H1 (cell line): ENCODE measurements at regions not wholly inside any gene's neighbourhood (a gene's known extent, or its start where the extent isn't known, plus 50 kb on each side); places are given as distances from the start of the nearest gene placed in this dataset.
A peak's percentile ranks its signal among the peaks of the same experiment; 100 is the strongest.

Source experiments
- CTCF ChIA-PET: fragments of 300-600 bp; sonication (Branson Sonifier 250); formaldehyde crosslinking; loops from one replicate; lab custom pipeline; 2021; ENCODE audit not compliant: partially characterized antibody; lab: Charles Lee
- POLR2A ChIA-PET: fragments of 300-600 bp; sonication (Branson Sonifier 250); formaldehyde crosslinking; loops from one replicate; lab custom pipeline; 2021; ENCODE audit warnings: inconsistent platforms; ENCODE audit not compliant: partially characterized antibody; lab: Charles Lee
- DNase-seq, 2 experiments: peaks; one replicate each; pipeline versions ENCODE4 v3.0.0 to v3.0.0-alpha.2; 2010 to 2022; ENCODE audit warnings: low spot score in 2 of 2, low read depth in 1 of 2, mixed read lengths in 1 of 2
- FAIRE-seq: peaks from 2 replicates; lab custom pipeline; 2011; peaks lifted over from hg19 to GRCh38; lab: Jason Lieb, UNC
- H2AFZ ChIP-seq: 2 replicates; pipeline ENCODE4 v1.8.1; 2012; ENCODE audit warnings: low read length, inconsistent platforms
- H2AK5ac ChIP-seq: 2 replicates; pipeline ENCODE4 v1.6.1; 2013; ENCODE audit warnings: low read depth, low read length
- H2BK120ac ChIP-seq: replicated peaks from 2 replicates; pipeline ENCODE3; 2013; ENCODE audit warnings: low read depth, low read length, inconsistent platforms
- H2BK12ac ChIP-seq: 2 replicates; pipeline ENCODE4 v1.6.1; 2013; ENCODE audit warnings: low read depth, low read length
- H2BK15ac ChIP-seq: 2 replicates; pipeline ENCODE4 v1.6.1; 2013; ENCODE audit warnings: low read length
- H2BK20ac ChIP-seq: 2 replicates; pipeline ENCODE4 v1.6.1; 2013; ENCODE audit warnings: low read length
- H2BK5ac ChIP-seq: 2 replicates; pipeline ENCODE4 v1.6.1; 2013; ENCODE audit warnings: low read depth, low read length
- H3K14ac ChIP-seq: 2 replicates; pipeline ENCODE4 v1.6.1; 2013; ENCODE audit warnings: inconsistent platforms; ENCODE audit not compliant: insufficient read length
- H3K18ac ChIP-seq: 2 replicates; pipeline ENCODE4 v1.6.1; 2013; ENCODE audit warnings: low read length; ENCODE audit errors: extremely low read depth
- H3K23ac ChIP-seq: 2 replicates; pipeline ENCODE4 v1.6.1; 2013; ENCODE audit warnings: inconsistent platforms; ENCODE audit not compliant: insufficient read length
- H3K23me2 ChIP-seq: 2 replicates; pipeline ENCODE4 v1.6.1; 2013; ENCODE audit warnings: low read depth, low read length
- H3K27ac ChIP-seq: 2 replicates; pipeline ENCODE4 v1.6.1; 2011; ENCODE audit warnings: low read depth, low read length, inconsistent platforms
- H3K27me3 ChIP-seq, 4 experiments: replicated peaks in 1 of 4; 1 replicate in 1 of 4; 2 replicates in 3 of 4; pipeline versions ENCODE4 v1.6.1 to v1.8.1; 2011 to 2013; ENCODE audit warnings: low read length in 3 of 4, mild to moderate bottlenecking in 3 of 4, inconsistent platforms in 2 of 4, mixed read lengths in 2 of 4, moderate library complexity in 1 of 4; ENCODE audit not compliant: control insufficient read depth in 3 of 4, insufficient read depth in 3 of 4; ENCODE audit errors: extremely low read depth in 1 of 4
- H3K36me3 ChIP-seq, 4 experiments: 2 replicates each; pipeline versions ENCODE4 v1.6.1 to v1.8.1; 2011 to 2013; ENCODE audit warnings: mild to moderate bottlenecking in 4 of 4, low read length in 3 of 4, moderate library complexity in 2 of 4, control low read depth in 1 of 4, inconsistent platforms in 1 of 4; ENCODE audit not compliant: insufficient read depth in 4 of 4, control insufficient read depth in 2 of 4
- H3K4ac ChIP-seq: replicated peaks from 2 replicates; pipeline ENCODE3; 2013; ENCODE audit warnings: low read length, low read depth, mixed read lengths, inconsistent platforms; ENCODE audit not compliant: insufficient read length
- H3K4me1 ChIP-seq, 4 experiments: replicated peaks in 1 of 4; 1 replicate in 1 of 4; 2 replicates in 3 of 4; pipeline versions ENCODE4 v1.6.1 to v1.8.1; 2011 to 2013; ENCODE audit warnings: low read length in 3 of 4, inconsistent platforms in 2 of 4, mixed read lengths in 1 of 4; ENCODE audit not compliant: insufficient read depth in 4 of 4, control insufficient read depth in 3 of 4
- H3K4me2 ChIP-seq, 2 experiments: 2 replicates each; pipeline versions ENCODE4 v1.6.1 to v1.8.1; 2011 to 2013; ENCODE audit warnings: low read depth in 2 of 2, low read length in 2 of 2, control low read depth in 1 of 2, inconsistent platforms in 1 of 2, mild to moderate bottlenecking in 1 of 2; ENCODE audit not compliant: insufficient read depth in 1 of 2
- H3K4me3 ChIP-seq, 4 experiments: fragments of 200-600, 300-600 bp in 1 of 4; sonication (generic), shearing (Covaris generic), sonication (Bioruptor Twin) in 1 of 4; 2 replicates each; pipeline versions ENCODE4 v1.5.1 to v1.8.1; 2011 to 2016; ENCODE audit warnings: low read length in 4 of 4, low read depth in 3 of 4, control low read depth in 2 of 4, inconsistent platforms in 2 of 4, mild to moderate bottlenecking in 2 of 4, mixed read lengths in 1 of 4, moderate library complexity in 1 of 4; ENCODE audit not compliant: insufficient read depth in 2 of 4; ENCODE audit errors: extremely low read depth in 1 of 4
- H3K56ac ChIP-seq: replicated peaks from 2 replicates; pipeline ENCODE3; 2013; ENCODE audit warnings: low read depth, mild to moderate bottlenecking, mixed read lengths, low read length, inconsistent platforms; ENCODE audit not compliant: insufficient read length
- H3K79me1 ChIP-seq: 2 replicates; pipeline ENCODE4 v1.6.1; 2013; ENCODE audit warnings: low read depth, low read length, control low read depth
- H3K79me2 ChIP-seq, 2 experiments: 2 replicates each; pipeline versions ENCODE4 v1.6.1 to v1.8.1; 2012 to 2013; ENCODE audit warnings: low read length in 2 of 2, mild to moderate bottlenecking in 2 of 2, inconsistent platforms in 1 of 2; ENCODE audit not compliant: insufficient read depth in 2 of 2, control insufficient read depth in 1 of 2
- H3K9ac ChIP-seq, 4 experiments: replicated peaks in 1 of 4; 1 replicate in 1 of 4; 2 replicates in 3 of 4; pipeline versions ENCODE4 v1.6.1 to v1.8.1; 2011 to 2013; ENCODE audit warnings: low read depth in 3 of 4, low read length in 3 of 4, control low read depth in 2 of 4, mild to moderate bottlenecking in 2 of 4, moderate library complexity in 2 of 4, inconsistent platforms in 1 of 4; ENCODE audit errors: extremely low read depth in 1 of 4
- H3K9me3 ChIP-seq, 2 experiments: 2 replicates each; pipeline versions ENCODE4 v1.6.1 to v1.8.1; 2012 to 2013; ENCODE audit warnings: mild to moderate bottlenecking in 2 of 2, moderate library complexity in 2 of 2, control low read depth in 1 of 2, inconsistent platforms in 1 of 2, low read depth in 1 of 2, low read length in 1 of 2, mixed read lengths in 1 of 2; ENCODE audit not compliant: insufficient read depth in 2 of 2
- H4K20me1 ChIP-seq, 2 experiments: replicated peaks in 1 of 2; 2 replicates each; pipeline versions ENCODE3 to v1.8.1; 2011 to 2013; ENCODE audit warnings: inconsistent platforms in 2 of 2, low read length in 2 of 2, mild to moderate bottlenecking in 1 of 2; ENCODE audit not compliant: insufficient read depth in 2 of 2, control insufficient read depth in 1 of 2
- H4K5ac ChIP-seq: 2 replicates; pipeline ENCODE4 v1.6.1; 2013; ENCODE audit warnings: low read length, low read depth, mixed read lengths, inconsistent platforms; ENCODE audit not compliant: insufficient read length
- H4K8ac ChIP-seq: 2 replicates; pipeline ENCODE4 v1.8.0; 2013; ENCODE audit warnings: mild to moderate bottlenecking, moderate library complexity, low read length, inconsistent platforms; ENCODE audit not compliant: insufficient read depth; ENCODE audit errors: extremely low read depth
- H4K91ac ChIP-seq: replicated peaks from 2 replicates; pipeline ENCODE3; 2013; ENCODE audit warnings: low read length, mixed read lengths, inconsistent platforms; ENCODE audit not compliant: insufficient read length
- CREB1 ChIP-seq: IDR thresholded peaks from 2 replicates; pipeline ENCODE4 v1.6.1; 2012; ENCODE audit warnings: inconsistent platforms
- CTBP2 ChIP-seq: IDR thresholded peaks from 2 replicates; pipeline ENCODE4 v1.7.0; 2011; ENCODE audit warnings: borderline replicate concordance, mild to moderate bottlenecking, moderate library complexity, mixed read lengths, low read length; ENCODE audit not compliant: insufficient read depth, insufficient read length
- EP300 ChIP-seq, 2 experiments: IDR thresholded peaks; 1 replicate in 1 of 2; 2 replicates in 1 of 2; pipeline ENCODE4 v1.6.1; 2011 to 2012; ENCODE audit warnings: low read depth in 2 of 2, low read length in 2 of 2, mild to moderate bottlenecking in 2 of 2, borderline replicate concordance in 1 of 2, inconsistent platforms in 1 of 2, moderate library complexity in 1 of 2
- EZH2 ChIP-seq: fragments of 200-600 bp; sonication (generic); IDR thresholded peaks from 2 replicates; pipeline ENCODE4 v1.7.1; 2012; ENCODE audit warnings: low read depth, mild to moderate bottlenecking, moderate library complexity, low read length, inconsistent platforms; ENCODE audit not compliant: severe bottlenecking
- HDAC2 ChIP-seq, 2 experiments: fragments of 300-600 bp in 1 of 2; sonication (generic) in 1 of 2; IDR thresholded peaks; 2 replicates each; pipeline ENCODE4 v1.6.1; 2011 to 2012; ENCODE audit warnings: low read depth in 2 of 2, low read length in 2 of 2, mild to moderate bottlenecking in 2 of 2, moderate library complexity in 2 of 2, borderline replicate concordance in 1 of 2, inconsistent platforms in 1 of 2
- HDAC6 ChIP-seq: IDR thresholded peaks from one replicate; pipeline ENCODE4 v1.7.1; 2012; ENCODE audit warnings: low read depth, mild to moderate bottlenecking, inconsistent platforms, low read length, moderate library complexity
- KDM5A ChIP-seq: fragments of 200-600 bp; IDR thresholded peaks from 2 replicates; pipeline ENCODE4 v1.7.1; 2012; ENCODE audit warnings: mild to moderate bottlenecking, low read length, inconsistent platforms, mixed read lengths
- MAFK ChIP-seq: IDR thresholded peaks from 2 replicates; pipeline ENCODE4 v1.6.1; 2012; ENCODE audit warnings: low read depth, mild to moderate bottlenecking, improper control_type of control experiment, low read length
- POU5F1 ChIP-seq: IDR thresholded peaks from 2 replicates; pipeline ENCODE4 v1.6.1; 2011; ENCODE audit warnings: low read depth, mild to moderate bottlenecking, low read length, moderate library complexity
- TAF7 ChIP-seq: optimal IDR thresholded peaks from 2 replicates; pipeline ENCODE3; 2011; ENCODE audit warnings: low read depth, mild to moderate bottlenecking, inconsistent platforms, low read length, moderate library complexity, borderline replicate concordance
- TBP ChIP-seq: IDR thresholded peaks from 2 replicates; pipeline ENCODE4 v1.6.1; 2011; ENCODE audit warnings: low read depth, low read length, improper control_type of control experiment
- TCF12 ChIP-seq: IDR thresholded peaks from 2 replicates; pipeline ENCODE4 v1.6.1; 2011; ENCODE audit warnings: low read depth, mild to moderate bottlenecking, low read length
- WGBS, 2 experiments: shearing (Covaris generic) in 1 of 2; methylation state at CpG; one replicate each; pipeline versions ENCODE4 v1.1.6 to v1.1.7; 2013 to 2015; ENCODE audit warnings: low lambda C conversion rate in 2 of 2, mixed read lengths in 2 of 2, inconsistent platforms in 1 of 2, low coverage in 1 of 2, missing lambda C conversion rate in 1 of 2; ENCODE audit not compliant: insufficient replicate concordance in 2 of 2, insufficient coverage in 1 of 2, insufficient read length in 1 of 2; ENCODE audit errors: extremely low coverage in 1 of 2, missing lambda C conversion rate in 1 of 2; 5-methylcytosine and 5-hydroxymethylcytosine counted together

DNA sequence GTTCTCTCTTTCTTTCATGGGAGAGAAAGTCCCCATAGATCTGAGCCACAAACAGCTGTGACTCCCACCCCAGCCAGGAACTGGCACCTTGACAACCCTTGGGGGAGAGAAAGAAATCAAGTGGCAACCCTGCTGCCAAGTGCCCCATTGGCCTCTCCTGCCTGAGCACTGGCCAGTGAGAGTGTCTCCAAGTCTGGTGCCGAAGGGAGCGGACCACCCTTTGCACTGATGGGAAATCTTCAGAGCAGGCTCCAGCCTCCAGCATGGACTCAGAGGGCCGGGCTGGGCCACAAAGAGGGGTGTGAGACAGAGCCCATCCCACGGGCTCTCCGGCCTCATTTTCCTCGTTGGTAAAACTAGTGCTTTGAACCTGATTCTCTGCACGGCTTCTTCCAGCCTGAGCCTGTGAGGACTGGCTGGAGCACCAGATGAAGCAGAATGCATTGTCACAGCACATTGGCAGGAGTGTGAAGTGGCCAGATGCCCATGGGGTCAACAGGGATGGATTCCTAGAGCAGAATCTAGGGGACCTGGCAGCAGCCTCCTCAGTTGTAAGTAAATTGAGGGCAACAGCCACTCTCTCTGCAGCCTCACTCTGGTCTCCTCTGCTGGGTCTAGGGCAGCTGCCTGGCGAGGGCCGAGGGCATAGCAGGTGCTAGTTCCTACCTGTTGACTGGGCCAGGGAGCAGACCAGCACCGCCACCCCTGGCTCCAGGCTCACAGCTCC is 81.4 kb downstream of the TRIM29 start:
- ChIA-PET POLR2A (interaction anchor here (1.4 to 2.4 kb wide), 2 partner anchors 22 to 33 kb away, joined by 5 to 10 read pairs; no protein-coding TSS in a partner anchor), CTCF (interaction anchor here (0.7 to 1.6 kb wide), 7 partner anchors 10 to 126 kb away, joined by 3 to 4 read pairs (median 3); no protein-coding TSS in a partner anchor)
- Histone ChIP-seq H3K27ac (no peak overlapping the region), H2BK12ac (peak overlapping the region; percentile 96), H3K9ac (no peak overlapping the region), H3K9me3 (peaks cover 3 to 4% of the 10 kb centered on the region in 2 experiments; a peak in 1 of 4 replicates), H3K4ac (no peak overlapping the region), H3K56ac (no peak overlapping the region), H4K91ac (peak overlapping the region; percentile 79), H4K5ac (no peak overlapping the region), H3K4me1 (peaks cover 15 to 32% (median 22%) of the 10 kb centered on the region in 4 experiments), H3K23me2 (no peaks in the 10 kb centered on the region; the same call in 1 of the 2 replicates), H4K20me1 (no peaks in the 10 kb centered on the region), H3K4me2 (peak overlapping the region in 1 of 2 experiments; percentile 61; a peak in 1 of 4 replicates), H3K36me3 (no peaks in the 10 kb centered on the region), H3K4me3 (no peak overlapping the region), H2AFZ (no peak overlapping the region), H3K79me1 (no peaks in the 10 kb centered on the region), H2BK120ac (peak overlapping the region; percentile 84), H2BK15ac (no peak overlapping the region), H4K8ac (no peak overlapping the region), H2BK5ac (peak overlapping the region; percentile 80; the same call in 1 of the 2 replicates), H2BK20ac (peak overlapping the region; percentile 95), H3K79me2 (no peaks in the 10 kb centered on the region), H2AK5ac (no peak overlapping the region), H3K23ac (no peak overlapping the region), H3K27me3 (no peaks in the 10 kb centered on the region; a peak in 2 of 7 replicates), H3K14ac (no peak overlapping the region), H3K18ac (peak overlapping the region; percentile 92)
- FAIRE-seq = no peak
- 92% methylated on average over 10 of the region's 10 CpGs; no CpG with 5 or more reads in 1 of the 2 experiments for WGBS, 2 experiments
- no peak for DNase-seq
- TF ChIP-seq TBP (no peak), EZH2 (no peak), HDAC2 (IDR thresholded peaks at IDR 0.05; ENCODE audit: borderline replicate concordance in 1 of 2, low read depth in 2 of 2, low read length in 2 of 2) (no peak), POU5F1 (no peak), KDM5A (no peak), MAFK (no peak), HDAC6 (no peak), TCF12 (no peak), CTBP2 (no peak), TAF7 (no peak), EP300 (IDR thresholded peaks at IDR 0.05; ENCODE audit: borderline replicate concordance in 1 of 2, low read depth in 2 of 2, low read length in 2 of 2) (no peak), CREB1 (no peak)
